IPS DF 6.9 (cell line): ENCODE measurements at regions not wholly inside any gene's neighbourhood (a gene's known extent, or its start where the extent isn't known, plus 50 kb on each side); places are given as distances from the start of the nearest gene placed in this dataset.

Experiments used
- DNase-seq: peaks from one replicate; pipeline ENCODE4 v3.0.0-alpha.2; 2013; ENCODE audit warnings: low read depth, low spot score
- H3K27ac ChIP-seq: one replicate; pipeline ENCODE4 v1.5.1; 2013; ENCODE audit warnings: low read length, control low read depth
- H3K27me3 ChIP-seq: 2 replicates; pipeline ENCODE4 v1.6.1; 2013; ENCODE audit warnings: mild to moderate bottlenecking, low read length; ENCODE audit not compliant: control insufficient read depth, insufficient read depth
- H3K36me3 ChIP-seq: 2 replicates; pipeline ENCODE4 v1.6.1; 2013; ENCODE audit warnings: low read length; ENCODE audit not compliant: control insufficient read depth, insufficient read depth
- H3K4me1 ChIP-seq: 2 replicates; pipeline ENCODE4 v1.6.1; 2013; ENCODE audit warnings: low read length; ENCODE audit not compliant: control insufficient read depth, insufficient read depth
- H3K4me3 ChIP-seq: 2 replicates; pipeline ENCODE4 v1.5.1; 2013; ENCODE audit warnings: mild to moderate bottlenecking, low read length
- H3K9me3 ChIP-seq: 2 replicates; pipeline ENCODE4 v1.6.1; 2013; ENCODE audit warnings: low read length, inconsistent platforms; ENCODE audit not compliant: control insufficient read depth, insufficient read depth
- WGBS: extraction: QIAGEN DNeasy Blood & Tissue Kit; methylation state at CpG from one replicate; pipeline ENCODE4 v1.1.7; 2013; ENCODE audit warnings: mixed read lengths, missing lambda C conversion rate; ENCODE audit not compliant: insufficient read length, insufficient coverage; 5-methylcytosine and 5-hydroxymethylcytosine counted together

GRCh38 chr20:4560667-4561066, 125.6 kb upstream of the PRNP start:
- no peaks in the 10 kb centered on the region for H3K4me1 ChIP-seq
- DNase-seq, result no peak
- WGBS, result no CpG with 5 or more reads among the region's 2 CpGs

GRCh38 chr20:4559906-4560305, 126.3 kb upstream of the PRNP start:
- no peaks in the 10 kb centered on the region for H3K36me3 ChIP-seq
- H3K27ac ChIP-seq, result no peak overlapping the region
- H3K4me1 ChIP-seq, result no peaks in the 10 kb centered on the region
- DNase-seq, result no peak
- H3K27me3 ChIP-seq, result no peaks in the 10 kb centered on the region
- no peaks in the 10 kb centered on the region for H3K9me3 ChIP-seq
- WGBS, result no CpG with 5 or more reads among the region's 2 CpGs
- no peak overlapping the region for H3K4me3 ChIP-seq

More at GRCh38 chr20:4560667-4561066, 125.6 kb upstream of the PRNP start:
- H3K27me3 ChIP-seq, result no peaks in the 10 kb centered on the region
- no peak overlapping the region for H3K27ac ChIP-seq
- H3K9me3 ChIP-seq, result no peaks in the 10 kb centered on the region
- H3K36me3 ChIP-seq, result no peaks in the 10 kb centered on the region
- H3K4me3 ChIP-seq, result no peak overlapping the region

GRCh38 chr20:4559106-4559505, 127.2 kb upstream of the PRNP start:
- H3K27me3 ChIP-seq, result no peaks in the 10 kb centered on the region
- no peaks in the 10 kb centered on the region for H3K36me3 ChIP-seq

GRCh38 chr20:4556781-4557180, 129.5 kb upstream of the PRNP start:
- no peak for DNase-seq
- no CpG with 5 or more reads among the region's 4 CpGs for WGBS
- Histone ChIP-seq H3K36me3 (no peaks in the 10 kb centered on the region), H3K9me3 (no peaks in the 10 kb centered on the region), H3K27ac (no peak overlapping the region), H3K4me3 (no peak overlapping the region), H3K27me3 (no peaks in the 10 kb centered on the region), H3K4me1 (no peaks in the 10 kb centered on the region)

More at GRCh38 chr20:4559106-4559505, 127.2 kb upstream of the PRNP start:
- Histone ChIP-seq H3K4me1 (no peaks in the 10 kb centered on the region), H3K27ac (no peak overlapping the region), H3K9me3 (no peaks in the 10 kb centered on the region), H3K4me3 (no peak overlapping the region)
- DNase-seq, result no peak

GRCh38 chr20:4555188-4555890, 130.9 kb upstream of the PRNP start:
- H3K9me3 ChIP-seq, result no peaks in the 10 kb centered on the region
- no peaks in the 10 kb centered on the region for H3K36me3 ChIP-seq
- no peak overlapping the region for H3K27ac ChIP-seq
- no peaks in the 10 kb centered on the region for H3K4me1 ChIP-seq
- WGBS, result no CpG with 5 or more reads among the region's 8 CpGs
- no peak for DNase-seq
- H3K4me3 ChIP-seq, result no peak overlapping the region
- H3K27me3 ChIP-seq, result no peaks in the 10 kb centered on the region

GRCh38 chr20:4554346-4554745, 131.9 kb upstream of the PRNP start:
- no peaks in the 10 kb centered on the region for H3K36me3 ChIP-seq
- no peak for DNase-seq
- H3K4me1 ChIP-seq, result no peaks in the 10 kb centered on the region
- no peaks in the 10 kb centered on the region for H3K9me3 ChIP-seq
- no CpG with 5 or more reads among the region's 6 CpGs for WGBS
- no peak overlapping the region for H3K4me3 ChIP-seq
- H3K27ac ChIP-seq, result no peak overlapping the region
- H3K27me3 ChIP-seq, result no peaks in the 10 kb centered on the region

- no peak overlapping the region for H3K27ac ChIP-seq
- H3K36me3 ChIP-seq, result no peaks in the 10 kb centered on the region
- H3K9me3 ChIP-seq, result no peaks in the 10 kb centered on the region
- no peaks in the 10 kb centered on the region for H3K27me3 ChIP-seq
- no peak overlapping the region for H3K4me3 ChIP-seq
- no CpG with 5 or more reads among the region's 1 CpG for WGBS
- H3K4me1 ChIP-seq, result no peaks in the 10 kb centered on the region
- DNase-seq, result no peak
Observed at GRCh38 chr20:4552075-4552640, 134.1 kb upstream of the PRNP start.

- no peaks in the 10 kb centered on the region for H3K27me3 ChIP-seq
- peaks cover 3% of the 10 kb centered on the region; the same call in 1 of the 2 replicates for H3K4me1 ChIP-seq
- WGBS, result no CpG with 5 or more reads among the region's 1 CpG
- DNase-seq, result no peak
- no peaks in the 10 kb centered on the region for H3K36me3 ChIP-seq
- no peaks in the 10 kb centered on the region for H3K9me3 ChIP-seq
- H3K4me3 ChIP-seq, result no peak overlapping the region
- H3K27ac ChIP-seq, result no peak overlapping the region
Observed at GRCh38 chr20:4550740-4551139, 135.5 kb upstream of the PRNP start.

- no peak for DNase-seq
- no peaks in the 10 kb centered on the region for H3K9me3 ChIP-seq
- H3K36me3 ChIP-seq, result no peaks in the 10 kb centered on the region
- H3K27me3 ChIP-seq, result no peaks in the 10 kb centered on the region
- no CpG with 5 or more reads among the region's 4 CpGs for WGBS
- peaks cover 3% of the 10 kb centered on the region; the same call in 1 of the 2 replicates for H3K4me1 ChIP-seq
- no peak overlapping the region for H3K27ac ChIP-seq
- H3K4me3 ChIP-seq, result no peak overlapping the region
Observed at GRCh38 chr20:4549711-4550259, 136.5 kb upstream of the PRNP start.

- H3K4me1 ChIP-seq, result peaks cover 3% of the 10 kb centered on the region; the same call in 1 of the 2 replicates
- H3K27ac ChIP-seq, result no peak overlapping the region
- no peaks in the 10 kb centered on the region for H3K36me3 ChIP-seq
- WGBS, result no CpG with 5 or more reads among the region's 2 CpGs
- H3K27me3 ChIP-seq, result no peaks in the 10 kb centered on the region
- H3K9me3 ChIP-seq, result no peaks in the 10 kb centered on the region
- no peak for DNase-seq
- H3K4me3 ChIP-seq, result no peak overlapping the region
Observed at GRCh38 chr20:4548552-4548951, 137.7 kb upstream of the PRNP start.
